Gastrocnemius medialis (tissue), 4 donors: ENCODE measurements at regions not wholly inside any gene's neighbourhood (a gene's known extent, or its start where the extent isn't known, plus 50 kb on each side); places are given as distances from the start of the nearest gene placed in this dataset.

ENCODE experiments used
- ATAC-seq, 2 donors: fragments of 150-250 bp; one replicate each; pipeline ENCODE4 v1.9.1; 2016
- DNase-seq, 2 donors: peaks; one replicate each; pipeline ENCODE4 v3.0.0-alpha.2; 2019
- H3K27ac ChIP-seq, 4 donors: fragments of 200-600 bp; sonication (generic); 1 replicate in 1 of 4; 2 replicates in 3 of 4; pipeline ENCODE4 v1.5.1; 2016 to 2018; ENCODE audit warnings: mild to moderate bottlenecking in 2 of 4, moderate library complexity in 1 of 4
- H3K27me3 ChIP-seq, 3 donors: fragments of 200-600 bp; sonication (generic) in 2 of 3; 1 replicate in 1 of 3; 2 replicates in 2 of 3; pipeline versions ENCODE4 v1.5.1 to v1.6.0; 2016 to 2019; ENCODE audit warnings: mild to moderate bottlenecking in 1 of 3, moderate library complexity in 1 of 3
- H3K36me3 ChIP-seq, 2 donors: fragments of 200-600 bp; sonication (generic) in 1 of 2; one replicate each; pipeline ENCODE4 v1.5.1; 2017 to 2018
- H3K4me1 ChIP-seq, 2 donors: fragments of 200-600 bp; sonication (generic) in 1 of 2; one replicate each; pipeline ENCODE4 v1.5.1; 2016 to 2017; ENCODE audit warnings: mild to moderate bottlenecking in 2 of 2
- H3K4me3 ChIP-seq, 4 donors: fragments of 200-600 bp; sonication (generic) in 3 of 4; 1 replicate in 1 of 4; 2 replicates in 3 of 4; pipeline ENCODE4 v1.5.1; 2016 to 2019; ENCODE audit warnings: mild to moderate bottlenecking in 2 of 4
- H3K9me3 ChIP-seq, 3 donors: fragments of 200-600 bp; sonication (generic) in 2 of 3; 1 replicate in 1 of 3; 2 replicates in 2 of 3; pipeline ENCODE4 v1.5.1; 2016 to 2019
- CTCF ChIP-seq, 5 experiments: fragments of 450-650 bp in 3 of 5; fragments of 200-600 bp in 2 of 5; sonication (generic) in 2 of 5; IDR thresholded peaks in 4 of 5; conservative IDR thresholded peaks in 1 of 5; 1 replicate in 4 of 5; 2 replicates in 1 of 5; pipeline ENCODE4 v1.5.1; 2016 to 2019; ENCODE audit warnings: antibody characterized with exemption in 5 of 5, mild to moderate bottlenecking in 3 of 5, moderate library complexity in 3 of 5
- POLR2A ChIP-seq, 2 donors: fragments of 450-650 bp; IDR thresholded peaks; one replicate each; pipeline ENCODE4 v1.6.1; 2017; ENCODE audit warnings: antibody characterized with exemption in 2 of 2, mild to moderate bottlenecking in 2 of 2, moderate library complexity in 2 of 2
- in situ Hi-C, 4 donors: fragments of 200-750 bp; cut with MboI; loops; one replicate each; pipeline versions ENCODE4 v1.15.0 to v1.8.0; 2017; ENCODE audit warnings: low sequenced_read_pairs in 4 of 4
- intact Hi-C: fragments of 100-400 bp; cut with DNase I; formaldehyde crosslinking; loops from one replicate; pipeline ENCODE4 v1.15.1; 2023; ENCODE audit warnings: low total_unique reads

- in situ Hi-C loops: no loop called here
- Histone ChIP-seq H3K4me1 (no peaks in the 10 kb centered on the region), H3K9me3 (no peaks in the 10 kb centered on the region), H3K27ac (no peak overlapping the region), H3K27me3 (no peaks in the 10 kb centered on the region), H3K36me3 (no peaks in the 10 kb centered on the region), H3K4me3 (no peak overlapping the region)
- ATAC-seq: no peak
- no peak for TF ChIP-seq CTCF (IDR thresholded peaks at IDR 0.05 in 4 of 5, conservative IDR thresholded peaks at IDR 0.05 in 1 of 5)
- no peak for TF ChIP-seq POLR2A (IDR thresholded peaks at IDR 0.05)
- intact Hi-C loops: no loop called here
- DNase-seq: no peak
These were observed 582.2 kb downstream of the CENPC start for GRCh38 chr4:66963084-66963483.

- no peaks in the 10 kb centered on the region for H3K9me3 ChIP-seq
- TF ChIP-seq POLR2A (IDR thresholded peaks at IDR 0.05): no peak
- TF ChIP-seq CTCF (IDR thresholded peaks at IDR 0.05 in 4 of 5, conservative IDR thresholded peaks at IDR 0.05 in 1 of 5): no peak
- DNase-seq: no peak
- intact Hi-C loops: no loop called here
- no peak overlapping the region for H3K4me3 ChIP-seq
- ATAC-seq: no peak
- H3K27me3 ChIP-seq: no peaks in the 10 kb centered on the region
- no peak overlapping the region for H3K27ac ChIP-seq
- no peaks in the 10 kb centered on the region for H3K36me3 ChIP-seq
- H3K4me1 ChIP-seq: no peaks in the 10 kb centered on the region
- in situ Hi-C loops: no loop called here
These were observed 586.1 kb downstream of the CENPC start for GRCh38 chr4:66959207-66959606.

GRCh38 chr4:66956852-66957251 is 588.5 kb downstream of the CENPC start:
- Histone ChIP-seq H3K27ac (no peak overlapping the region), H3K4me1 (no peaks in the 10 kb centered on the region), H3K4me3 (no peak overlapping the region), H3K36me3 (no peaks in the 10 kb centered on the region), H3K9me3 (no peaks in the 10 kb centered on the region), H3K27me3 (no peaks in the 10 kb centered on the region)
- DNase-seq (no peak), ATAC-seq (no peak)
- no peak for TF ChIP-seq CTCF (IDR thresholded peaks at IDR 0.05 in 4 of 5, conservative IDR thresholded peaks at IDR 0.05 in 1 of 5)
- TF ChIP-seq POLR2A (IDR thresholded peaks at IDR 0.05): no peak
- in situ Hi-C loops (no loop called here), intact Hi-C loops (no loop called here)

GRCh38 chr4:66956426-66956825 is 588.9 kb downstream of the CENPC start:
- Histone ChIP-seq H3K27ac (no peak overlapping the region), H3K27me3 (no peaks in the 10 kb centered on the region), H3K9me3 (no peaks in the 10 kb centered on the region), H3K4me1 (no peaks in the 10 kb centered on the region), H3K36me3 (no peaks in the 10 kb centered on the region), H3K4me3 (no peak overlapping the region)
- in situ Hi-C loops (no loop called here), intact Hi-C loops (no loop called here)
- no peak for DNase-seq
- TF ChIP-seq POLR2A (IDR thresholded peaks at IDR 0.05): no peak
- TF ChIP-seq CTCF (IDR thresholded peaks at IDR 0.05 in 4 of 5, conservative IDR thresholded peaks at IDR 0.05 in 1 of 5): no peak
- no peak for ATAC-seq

- TF ChIP-seq POLR2A (IDR thresholded peaks at IDR 0.05) (no peak), CTCF (IDR thresholded peaks at IDR 0.05 in 4 of 5, conservative IDR thresholded peaks at IDR 0.05 in 1 of 5) (no peak)
- in situ Hi-C loops: no loop called here
These were observed 589.5 kb downstream of the CENPC start for GRCh38 chr4:66955784-66956183.

More at GRCh38 chr4:66955784-66956183, 589.5 kb downstream of the CENPC start:
- intact Hi-C loops: no loop called here
- Histone ChIP-seq H3K27me3 (no peaks in the 10 kb centered on the region), H3K36me3 (no peaks in the 10 kb centered on the region), H3K9me3 (no peaks in the 10 kb centered on the region), H3K4me1 (no peaks in the 10 kb centered on the region), H3K27ac (no peak overlapping the region), H3K4me3 (no peak overlapping the region)
- ATAC-seq (no peak), DNase-seq (no peak)
